GM12878 (cell line): ENCODE measurements at regions not wholly inside any gene's neighbourhood (a gene's known extent, or its start where the extent isn't known, plus 50 kb on each side); places are given as distances from the start of the nearest gene placed in this dataset.

Source experiments
- ATAC-seq: fragments of 200-7000 bp; cut with Tn5 transposase; 3 replicates; pipeline ENCODE4 v1.9.1; 2020; ENCODE audit warnings: mild to moderate bottlenecking, moderate library complexity
- BruUV-seq: library from RNA; stranded (reverse); fragments of 400-500 nt; replicated peaks from 2 replicates; lab custom pipeline; 2021; lab: Mats Ljungman, UMichigan
- CTCF ChIA-PET: fragments of 300-600 bp; sonication (Branson Sonifier 250); formaldehyde crosslinking; extraction: SDS; loops from one replicate; lab custom pipeline; 2021; ENCODE audit warnings: inconsistent platforms; lab: Yijun Ruan, JAX
- POLR2A ChIA-PET: fragments of 350-600 bp; formaldehyde crosslinking; extraction: SDS; loops from one replicate; lab custom pipeline; 2021; ENCODE audit warnings: inconsistent platforms; lab: Charles Lee
- RAD21 ChIA-PET: fragments of 300-600 bp; sonication (Branson Sonifier 250); formaldehyde crosslinking; loops from one replicate; lab custom pipeline; 2023; ENCODE audit warnings: antibody characterized with exemption; ENCODE audit not compliant: unreplicated experiment; lab: Charles Lee
- SMC1A ChIA-PET: fragments of 300-600 bp; sonication (Branson Sonifier 250); formaldehyde crosslinking; loops from one replicate; lab custom pipeline; 2023; ENCODE audit not compliant: unreplicated experiment, uncharacterized antibody; lab: Charles Lee
- DNase-seq: peaks from one replicate; pipeline ENCODE4 v3.0.0-alpha.2; 2011; ENCODE audit warnings: low read depth, low spot score
- FAIRE-seq: peaks from 3 replicates; lab custom pipeline; 2011; peaks lifted over from hg19 to GRCh38; lab: Jason Lieb, UNC
- H2AFZ ChIP-seq: 2 replicates; pipeline ENCODE4 v1.6.0; 2011; ENCODE audit warnings: low read depth, low read length, control low read depth; ENCODE audit not compliant: control insufficient read depth
- H3K27ac ChIP-seq: 2 replicates; pipeline ENCODE4 v1.5.1; 2011; ENCODE audit warnings: control low read depth; ENCODE audit not compliant: control insufficient read depth, insufficient read depth
- H3K27me3 ChIP-seq, 2 experiments: replicated peaks in 1 of 2; 2 replicates each; pipeline versions ENCODE4 v1.6.0 to v1.6.1; 2011; ENCODE audit warnings: low read length in 1 of 2; ENCODE audit not compliant: control insufficient read depth in 2 of 2, insufficient read depth in 2 of 2
- H3K36me3 ChIP-seq, 2 experiments: 2 replicates each; pipeline ENCODE4 v1.5.1; 2011; ENCODE audit warnings: low read length in 1 of 2; ENCODE audit not compliant: control insufficient read depth in 2 of 2, insufficient read depth in 2 of 2
- H3K4me1 ChIP-seq: 2 replicates; pipeline ENCODE4 v1.6.1; 2011; ENCODE audit warnings: mild to moderate bottlenecking, low read length, moderate library complexity, mixed read lengths; ENCODE audit not compliant: control insufficient read depth, insufficient read depth
- H3K4me2 ChIP-seq: 2 replicates; pipeline ENCODE4 v1.6.0; 2011; ENCODE audit warnings: control low read depth; ENCODE audit not compliant: control insufficient read depth, insufficient read depth
- H3K4me3 ChIP-seq: fragments of 200-600 bp; sonication (generic); 2 replicates; pipeline ENCODE4 v1.5.1; 2016
- H3K79me2 ChIP-seq: 2 replicates; pipeline ENCODE4 v1.6.0; 2011; ENCODE audit warnings: low read length; ENCODE audit not compliant: control insufficient read depth, insufficient read depth
- H3K9ac ChIP-seq: 2 replicates; pipeline ENCODE4 v1.8.0; 2011; ENCODE audit warnings: low read length, control low read depth, mixed read lengths; ENCODE audit not compliant: control insufficient read depth, insufficient read depth
- H3K9me3 ChIP-seq: replicated peaks from 3 replicates; pipeline ENCODE4 v1.5.1; 2011; ENCODE audit warnings: mild to moderate bottlenecking, low read length; ENCODE audit not compliant: control insufficient read depth, insufficient read depth
- H4K20me1 ChIP-seq: 2 replicates; pipeline ENCODE4 v1.6.0; 2011; ENCODE audit not compliant: control insufficient read depth, insufficient read depth
- ATF2 ChIP-seq: IDR thresholded peaks from 2 replicates; pipeline ENCODE4 v1.6.1; 2012; ENCODE audit warnings: low read length, inconsistent platforms
- BCLAF1 ChIP-seq: fragments of 450-650 bp; IDR thresholded peaks from 2 replicates; pipeline ENCODE4 v1.6.1; 2017; ENCODE audit warnings: antibody characterized with exemption, mild to moderate bottlenecking, moderate library complexity
- E4F1 ChIP-seq: fragments of 450-650 bp; IDR thresholded peaks from 2 replicates; pipeline ENCODE4 v1.6.1; 2018; ENCODE audit warnings: borderline replicate concordance, mild to moderate bottlenecking; ENCODE audit not compliant: partially characterized antibody
- ELK1 ChIP-seq: IDR thresholded peaks from 2 replicates; pipeline ENCODE4 v1.6.1; 2012; ENCODE audit warnings: low read depth, low read length, improper control_type of control experiment
- FOXK2 ChIP-seq: fragments of 450-650 bp; IDR thresholded peaks from 2 replicates; pipeline ENCODE4 v1.6.1; 2017; ENCODE audit warnings: mild to moderate bottlenecking, moderate library complexity
- KAT2A ChIP-seq: conservative IDR thresholded peaks from 2 replicates; pipeline ENCODE4 v1.6.1; 2011; ENCODE audit warnings: low read depth, low read length; ENCODE audit not compliant: control insufficient read depth
- MXI1 ChIP-seq: fragments of 150-350 bp; IDR thresholded peaks from 2 replicates; pipeline ENCODE4 v1.6.1; 2011; ENCODE audit warnings: low read depth, mild to moderate bottlenecking, inconsistent platforms, low read length, improper control_type of control experiment
- POLR2AphosphoS2 ChIP-seq: IDR thresholded peaks from 2 replicates; pipeline ENCODE4 v1.6.1; 2011; ENCODE audit warnings: low read depth, mild to moderate bottlenecking, low read length, improper control_type of control experiment, moderate library complexity
- RAD21 ChIP-seq: IDR thresholded peaks from 2 replicates; pipeline ENCODE4 v1.6.1; 2011; ENCODE audit warnings: mild to moderate bottlenecking, low read depth, low read length, moderate library complexity; ENCODE audit not compliant: insufficient read depth
- RELB ChIP-seq: fragments of 450-650 bp; IDR thresholded peaks from 2 replicates; pipeline ENCODE4 v1.6.1; 2017; ENCODE audit warnings: low read depth, mild to moderate bottlenecking, moderate library complexity
- SREBF1 ChIP-seq: IDR thresholded peaks from 2 replicates; pipeline ENCODE4 v1.6.1; 2012; ENCODE audit warnings: mild to moderate bottlenecking, low read length
- STAT3 ChIP-seq: IDR thresholded peaks from 2 replicates; pipeline ENCODE4 v1.6.1; 2011; ENCODE audit warnings: low read depth, low read length, improper control_type of control experiment
- SUZ12 ChIP-seq: fragments of 200-600 bp; sonication (generic); IDR thresholded peaks from one replicate; pipeline ENCODE4 v1.6.1; 2018; ENCODE audit warnings: antibody characterized with exemption, mild to moderate bottlenecking; ENCODE audit not compliant: unreplicated experiment
- ZBED1 ChIP-seq: IDR thresholded peaks from 2 replicates; pipeline ENCODE4 v1.6.1; 2016; ENCODE audit warnings: borderline replicate concordance
- ZNF24 ChIP-seq: fragments of 450-650 bp; IDR thresholded peaks from 2 replicates; pipeline ENCODE4 v1.6.1; 2017; ENCODE audit warnings: antibody characterized with exemption, mild to moderate bottlenecking
- WGBS: methylation state at CpG from one replicate; pipeline ENCODE4 v1.1.6; 2016; ENCODE audit warnings: low lambda C conversion rate; ENCODE audit not compliant: insufficient replicate concordance, insufficient coverage; ENCODE audit errors: missing lambda C conversion rate; 5-methylcytosine and 5-hydroxymethylcytosine counted together
- in situ Hi-C: fragments of 300-500 bp; cut with MboI; formaldehyde crosslinking; loops from 9 replicates; pipeline ENCODE4 v1.14.3; 2018; ENCODE audit warnings: mixed read lengths
- intact Hi-C: fragments of 100-400 bp; cut with micrococcal nuclease; formaldehyde crosslinking; loops from one replicate; pipeline ENCODE4 v1.14.2; 2022; ENCODE audit not compliant: unreplicated experiment

GRCh38 chr15:57821826-57822225, 115.3 kb downstream of the POLR2M start:
- Histone ChIP-seq H4K20me1 (no peaks in the 10 kb centered on the region), H3K36me3 (no peaks in the 10 kb centered on the region), H3K27me3 (no peaks in the 10 kb centered on the region), H3K4me2 (no peak overlapping the region), H3K4me3 (no peak overlapping the region), H3K9ac (no peak overlapping the region), H3K27ac (no peak overlapping the region), H3K9me3 (no peaks in the 10 kb centered on the region), H3K79me2 (no peaks in the 10 kb centered on the region), H2AFZ (no peak overlapping the region), H3K4me1 (no peaks in the 10 kb centered on the region)
- intact Hi-C loops (no loop called here), in situ Hi-C loops (no loop called here)
- BruUV-seq = no TSS peak
- ATAC-seq = no peak
- ChIA-PET CTCF (no interaction called here), POLR2A (no interaction called here), RAD21 (no interaction called here), SMC1A (no interaction called here)
- no peak for DNase-seq
- WGBS = 0% methylated on average over 2 of the region's 2 CpGs
- no peak for FAIRE-seq
- no peak for TF ChIP-seq ELK1
- TF ChIP-seq ZNF24 = no peak
- no peak for TF ChIP-seq ZBED1
- no peak for TF ChIP-seq FOXK2
- no peak for TF ChIP-seq RELB
- no peak for TF ChIP-seq SUZ12
- TF ChIP-seq BCLAF1 = no peak
- TF ChIP-seq KAT2A = no peak
- no peak for TF ChIP-seq MXI1
- no peak for TF ChIP-seq ATF2
- TF ChIP-seq RAD21 = no peak
- TF ChIP-seq E4F1 = no peak
- TF ChIP-seq SREBF1 = no peak
- no peak for TF ChIP-seq STAT3
- no peak for TF ChIP-seq POLR2AphosphoS2
